Endothelial cell of umbilical vein (primary cell): ENCODE measurements at regions not wholly inside any gene's neighbourhood (a gene's known extent, or its start where the extent isn't known, plus 50 kb on each side); places are given as distances from the start of the nearest gene placed in this dataset.

Experiments used
- BruUV-seq: library from RNA; stranded (reverse); fragments of 400-500 nt; replicated peaks from 2 replicates; lab custom pipeline; 2021; lab: Mats Ljungman, UMichigan
- CTCF ChIA-PET: fragments of 300-600, 350-600 bp; sonication (Branson Sonifier 250); formaldehyde crosslinking; loops from one replicate; lab custom pipeline; 2021; ENCODE audit warnings: antibody characterized with exemption, inconsistent platforms; lab: Charles Lee
- POLR2A ChIA-PET: fragments of 300-600, 350-600 bp; sonication (Branson Sonifier 250); formaldehyde crosslinking; loops from one replicate; lab custom pipeline; 2021; ENCODE audit warnings: antibody characterized with exemption, inconsistent platforms; lab: Charles Lee
- DNase-seq: peaks from one replicate; pipeline ENCODE4 v3.0.0-alpha.2; 2011; ENCODE audit warnings: low read depth, low spot score
- FAIRE-seq: peaks from 2 replicates; lab custom pipeline; 2011; peaks lifted over from hg19 to GRCh38; lab: Jason Lieb, UNC
- H2AFZ ChIP-seq: 2 replicates; pipeline ENCODE4 v1.6.0; 2012; ENCODE audit warnings: low read depth, low read length, control low read depth, inconsistent platforms
- H3K27ac ChIP-seq: 2 replicates; pipeline ENCODE4 v1.5.1; 2011; ENCODE audit warnings: low read depth, mild to moderate bottlenecking, control low read depth, low read length, moderate library complexity; ENCODE audit not compliant: insufficient read depth
- H3K27me3 ChIP-seq, 2 experiments: 2 replicates each; pipeline versions ENCODE4 v1.6.0 to v1.6.1; 2011; ENCODE audit warnings: low read length in 2 of 2, mixed read lengths in 1 of 2; ENCODE audit not compliant: control insufficient read depth in 2 of 2, insufficient read depth in 2 of 2
- H3K36me3 ChIP-seq, 2 experiments: 2 replicates in 1 of 2; 3 replicates in 1 of 2; pipeline ENCODE4 v1.5.1; 2011; ENCODE audit warnings: low read length in 2 of 2, mild to moderate bottlenecking in 1 of 2, moderate library complexity in 1 of 2; ENCODE audit not compliant: control insufficient read depth in 2 of 2, insufficient read depth in 2 of 2; ENCODE audit errors: extremely low read depth in 1 of 2
- H3K4me1 ChIP-seq: 3 replicates; pipeline ENCODE4 v1.5.1; 2011; ENCODE audit warnings: mild to moderate bottlenecking, low read length; ENCODE audit not compliant: control insufficient read depth, insufficient read depth; ENCODE audit errors: extremely low read depth
- H3K4me2 ChIP-seq: 2 replicates; pipeline ENCODE4 v1.6.1; 2011; ENCODE audit warnings: low read length, control low read depth, mixed read lengths; ENCODE audit not compliant: insufficient read depth
- H3K4me3 ChIP-seq, 3 experiments: fragments of 200-600 bp in 1 of 3; sonication (generic), shearing (Covaris generic) in 1 of 3; replicated peaks in 1 of 3; 2 replicates each; pipeline ENCODE4 v1.5.1; 2011 to 2016; ENCODE audit warnings: control low read depth in 3 of 3, low read length in 3 of 3, mild to moderate bottlenecking in 2 of 3, inconsistent platforms in 1 of 3, low read depth in 1 of 3, moderate library complexity in 1 of 3; ENCODE audit not compliant: insufficient read depth in 1 of 3
- H3K79me2 ChIP-seq: 2 replicates; pipeline ENCODE4 v1.6.0; 2012; ENCODE audit warnings: low read length, inconsistent platforms; ENCODE audit not compliant: control insufficient read depth, insufficient read depth
- H3K9ac ChIP-seq: replicated peaks from 2 replicates; pipeline ENCODE3; 2011; ENCODE audit warnings: low read length, control low read depth; ENCODE audit not compliant: insufficient read depth; ENCODE audit errors: extremely low read depth
- H3K9me1 ChIP-seq: replicated peaks from 3 replicates; pipeline ENCODE4 v1.6.0; 2011; ENCODE audit warnings: mild to moderate bottlenecking, low read length; ENCODE audit not compliant: control insufficient read depth, insufficient read depth; ENCODE audit errors: extremely low read depth
- H3K9me3 ChIP-seq: replicated peaks from 2 replicates; pipeline ENCODE4 v1.5.1; 2012; ENCODE audit warnings: low read length, inconsistent platforms; ENCODE audit not compliant: control insufficient read depth, insufficient read depth
- H4K20me1 ChIP-seq: replicated peaks from 2 replicates; pipeline ENCODE3; 2011; ENCODE audit warnings: mild to moderate bottlenecking, low read length; ENCODE audit not compliant: control insufficient read depth, insufficient read depth; ENCODE audit errors: extremely low read depth
- EZH2 ChIP-seq: IDR thresholded peaks from 2 replicates; pipeline ENCODE4 v1.6.1; 2012; ENCODE audit warnings: borderline replicate concordance, low read depth, mild to moderate bottlenecking, moderate library complexity, low read length, inconsistent platforms; ENCODE audit not compliant: severe bottlenecking
- FOS ChIP-seq: IDR thresholded peaks from 2 replicates; pipeline ENCODE4 v1.6.1; 2011; ENCODE audit warnings: mild to moderate bottlenecking, low read length, moderate library complexity, borderline replicate concordance; ENCODE audit not compliant: insufficient read depth
- GATA2 ChIP-seq: IDR thresholded peaks from 2 replicates; pipeline ENCODE4 v1.7.0; 2011; ENCODE audit warnings: low read depth, mild to moderate bottlenecking, moderate library complexity, mixed read lengths, low read length; ENCODE audit not compliant: insufficient read length, insufficient read depth
- JUN ChIP-seq: IDR thresholded peaks from 2 replicates; pipeline ENCODE4 v1.6.1; 2011; ENCODE audit warnings: borderline replicate concordance, low read depth; ENCODE audit not compliant: insufficient read length, insufficient read depth
- MYC ChIP-seq: IDR thresholded peaks from one replicate; pipeline ENCODE4 v1.6.1; 2011; ENCODE audit warnings: mild to moderate bottlenecking, low read depth, low read length
- POLR2A ChIP-seq: IDR thresholded peaks from 2 replicates; pipeline ENCODE4 v1.6.1; 2012; ENCODE audit warnings: low read depth, mild to moderate bottlenecking, control low read depth, low read length
- POLR2AphosphoS5 ChIP-seq: IDR thresholded peaks from 2 replicates; pipeline ENCODE4 v1.6.1; 2012; ENCODE audit warnings: low read depth, mild to moderate bottlenecking, control low read depth, low read length, moderate library complexity; ENCODE audit not compliant: insufficient read depth
- dilution Hi-C: fragments of 300-500 bp; cut with MboI; formaldehyde crosslinking; loops from one replicate; pipeline ENCODE4 v1.15.0; 2019; ENCODE audit warnings: low sequenced_read_pairs; ENCODE audit not compliant: extremely low pct_ligation_motif_present
- intact Hi-C: fragments of 100-400 bp; cut with micrococcal nuclease; formaldehyde crosslinking; loops from one replicate; pipeline ENCODE4 v1.10.0; 2022
- TF ChIP-seq, protein P1 (sequence below): IDR thresholded peaks from 2 replicates; pipeline ENCODE4 v1.6.1; 2011; ENCODE audit not compliant: insufficient read depth, insufficient read length
- TF ChIP-seq, protein P2 (sequence below), 2 donors: IDR thresholded peaks; 1 replicate in 1 of 2; 2 replicates in 1 of 2; pipeline ENCODE4 v1.5.1; 2011; ENCODE audit warnings: low read length in 2 of 2, mild to moderate bottlenecking in 2 of 2, moderate library complexity in 2 of 2, control low read depth in 1 of 2, inconsistent platforms in 1 of 2, low read depth in 1 of 2; ENCODE audit not compliant: insufficient read depth in 1 of 2; ENCODE audit errors: extremely low read depth in 1 of 2

DNA sequence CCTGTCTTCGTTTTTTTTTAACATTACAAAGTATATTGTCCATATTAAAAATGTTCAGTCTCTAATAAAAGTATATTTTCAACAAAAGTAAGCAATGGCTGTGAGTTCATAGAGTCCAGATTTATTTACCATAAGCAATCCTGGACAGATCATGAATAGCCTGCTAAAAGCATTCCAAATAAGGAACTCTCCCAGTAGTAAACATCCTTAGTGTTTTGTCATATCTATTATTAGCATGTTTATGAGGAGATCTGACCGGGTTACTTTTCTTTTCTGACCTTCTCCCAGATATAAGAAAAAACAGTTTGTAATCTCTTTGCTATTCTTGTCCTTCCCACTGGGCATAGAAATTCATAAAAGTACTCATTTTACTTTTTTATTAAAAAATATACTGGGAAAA, 403.9 kb upstream of the ANO3 start:
- Histone ChIP-seq H3K4me2 (no peak overlapping the region), H3K79me2 (no peaks in the 10 kb centered on the region), H3K9me1 (no peaks in the 10 kb centered on the region), H3K9me3 (no peaks in the 10 kb centered on the region), H3K36me3 (no peaks in the 10 kb centered on the region), H3K27me3 (no peaks in the 10 kb centered on the region), H3K9ac (no peak overlapping the region), H3K27ac (no peak overlapping the region), H3K4me1 (no peaks in the 10 kb centered on the region), H2AFZ (no peak overlapping the region), H3K4me3 (no peak overlapping the region), H4K20me1 (no peaks in the 10 kb centered on the region)
- no peak for DNase-seq
- intact Hi-C loops (no loop called here), dilution Hi-C loops (no loop called here)
- ChIA-PET CTCF (no interaction called here), POLR2A (no interaction called here)
- TF ChIP-seq, protein P1, sequence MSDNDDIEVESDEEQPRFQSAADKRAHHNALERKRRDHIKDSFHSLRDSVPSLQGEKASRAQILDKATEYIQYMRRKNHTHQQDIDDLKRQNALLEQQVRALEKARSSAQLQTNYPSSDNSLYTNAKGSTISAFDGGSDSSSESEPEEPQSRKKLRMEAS = no peak
- TF ChIP-seq POLR2A (no peak), EZH2 (no peak), MYC (no peak), JUN (no peak), POLR2AphosphoS5 (no peak), GATA2 (no peak), FOS (no peak)
- TF ChIP-seq, protein P2, sequence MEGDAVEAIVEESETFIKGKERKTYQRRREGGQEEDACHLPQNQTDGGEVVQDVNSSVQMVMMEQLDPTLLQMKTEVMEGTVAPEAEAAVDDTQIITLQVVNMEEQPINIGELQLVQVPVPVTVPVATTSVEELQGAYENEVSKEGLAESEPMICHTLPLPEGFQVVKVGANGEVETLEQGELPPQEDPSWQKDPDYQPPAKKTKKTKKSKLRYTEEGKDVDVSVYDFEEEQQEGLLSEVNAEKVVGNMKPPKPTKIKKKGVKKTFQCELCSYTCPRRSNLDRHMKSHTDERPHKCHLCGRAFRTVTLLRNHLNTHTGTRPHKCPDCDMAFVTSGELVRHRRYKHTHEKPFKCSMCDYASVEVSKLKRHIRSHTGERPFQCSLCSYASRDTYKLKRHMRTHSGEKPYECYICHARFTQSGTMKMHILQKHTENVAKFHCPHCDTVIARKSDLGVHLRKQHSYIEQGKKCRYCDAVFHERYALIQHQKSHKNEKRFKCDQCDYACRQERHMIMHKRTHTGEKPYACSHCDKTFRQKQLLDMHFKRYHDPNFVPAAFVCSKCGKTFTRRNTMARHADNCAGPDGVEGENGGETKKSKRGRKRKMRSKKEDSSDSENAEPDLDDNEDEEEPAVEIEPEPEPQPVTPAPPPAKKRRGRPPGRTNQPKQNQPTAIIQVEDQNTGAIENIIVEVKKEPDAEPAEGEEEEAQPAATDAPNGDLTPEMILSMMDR (IDR thresholded peaks at IDR 0.05; ENCODE audit: extremely low read depth in 1 of 2, insufficient read depth in 1 of 2, low read depth in 1 of 2, low read length in 2 of 2) = no peak
- BruUV-seq = no TSS peak
- FAIRE-seq = no peak
